GM18870 (cell line): ENCODE measurements at regions not wholly inside any gene's neighbourhood (a gene's known extent, or its start where the extent isn't known, plus 50 kb on each side); places are given as distances from the start of the nearest gene placed in this dataset.
A peak's percentile ranks its signal among the peaks of the same experiment; 100 is the strongest.

Experiments
- ATAC-seq: cut with Tn5 transposase; IDR thresholded peaks from one replicate; pipeline ENCODE4 v1.9.1; 2021; ENCODE audit warnings: moderate library complexity; ENCODE audit not compliant: unreplicated experiment

- no peak for ATAC-seq
Measured at GRCh38 chr10:78756604-78757343, 312.0 kb upstream of the ZMIZ1 start.

- ATAC-seq = no peak
Measured at GRCh38 chr10:78757344-78757925, 311.3 kb upstream of the ZMIZ1 start.

GRCh38 chr10:78758176-78758575 is 310.6 kb upstream of the ZMIZ1 start:
- no peak for ATAC-seq

GRCh38 chr10:78759456-78760120 is 309.2 kb upstream of the ZMIZ1 start:
- no peak for ATAC-seq

GRCh38 chr10:78760463-78761310 is 308.1 kb upstream of the ZMIZ1 start:
- no peak for ATAC-seq

GRCh38 chr10:78761311-78761781 is 307.4 kb upstream of the ZMIZ1 start:
- no peak for ATAC-seq

GRCh38 chr10:78762086-78762630 is 306.6 kb upstream of the ZMIZ1 start:
- ATAC-seq = no peak

- ATAC-seq = no peak
Measured at GRCh38 chr10:78763234-78763633, 305.5 kb upstream of the ZMIZ1 start.

GRCh38 chr10:78763651-78764395 is 304.9 kb upstream of the ZMIZ1 start:
- peak; percentile 43 for ATAC-seq

GRCh38 chr10:78764436-78764835 is 304.3 kb upstream of the ZMIZ1 start:
- ATAC-seq = no peak

GRCh38 chr10:78764846-78765430 is 303.8 kb upstream of the ZMIZ1 start:
- no peak for ATAC-seq

GRCh38 chr10:78765726-78766335 is 302.9 kb upstream of the ZMIZ1 start:
- no peak for ATAC-seq

GRCh38 chr10:78766603-78767002 is 302.2 kb upstream of the ZMIZ1 start:
- no peak for ATAC-seq

- no peak for ATAC-seq
Measured at GRCh38 chr10:78768041-78768835, 300.5 kb upstream of the ZMIZ1 start.

- ATAC-seq = no peak
Measured at GRCh38 chr10:78768876-78769275, 299.9 kb upstream of the ZMIZ1 start.

GRCh38 chr10:78769526-78769925 is 299.2 kb upstream of the ZMIZ1 start:
- no peak for ATAC-seq

GRCh38 chr10:78770167-78771090 is 298.3 kb upstream of the ZMIZ1 start:
- ATAC-seq = no peak

- ATAC-seq = no peak
Measured at GRCh38 chr10:78771260-78771659, 297.5 kb upstream of the ZMIZ1 start.
